GM12892 (cell line): ENCODE measurements at regions not wholly inside any gene's neighbourhood (a gene's known extent, or its start where the extent isn't known, plus 50 kb on each side); places are given as distances from the start of the nearest gene placed in this dataset.

Experiments used
- DNase-seq: peaks from one replicate; pipeline ENCODE4 v3.0.0; 2011; ENCODE audit not compliant: insufficient read length
- FAIRE-seq: peaks from 2 replicates; lab custom pipeline; 2011; peaks lifted over from hg19 to GRCh38; lab: Jason Lieb, UNC
- POLR2A ChIP-seq: IDR thresholded peaks from 2 replicates; pipeline ENCODE4 v1.6.1; 2011; ENCODE audit warnings: low read depth, low read length, control low read depth
- POLR2AphosphoS5 ChIP-seq: IDR thresholded peaks from 2 replicates; pipeline ENCODE4 v1.6.1; 2011; ENCODE audit warnings: low read depth, low read length, control low read depth
- TAF1 ChIP-seq: IDR thresholded peaks from 2 replicates; pipeline ENCODE4 v1.6.1; 2011; ENCODE audit warnings: low read depth, mild to moderate bottlenecking, control low read depth, low read length, borderline replicate concordance

- FAIRE-seq (no peak), DNase-seq (no peak)
- no peak for TF ChIP-seq TAF1
- TF ChIP-seq POLR2AphosphoS5: no peak
- no peak for TF ChIP-seq POLR2A
These were observed 621.5 kb upstream of the ATXN8OS start for GRCh38 chr13:69485991-69486592.

GRCh38 chr13:69477451-69477850 lies 630.2 kb upstream of the ATXN8OS start:
- DNase-seq: no peak
- TF ChIP-seq POLR2A: no peak
- TF ChIP-seq TAF1: no peak
- TF ChIP-seq POLR2AphosphoS5: no peak
- FAIRE-seq: no peak

DNA sequence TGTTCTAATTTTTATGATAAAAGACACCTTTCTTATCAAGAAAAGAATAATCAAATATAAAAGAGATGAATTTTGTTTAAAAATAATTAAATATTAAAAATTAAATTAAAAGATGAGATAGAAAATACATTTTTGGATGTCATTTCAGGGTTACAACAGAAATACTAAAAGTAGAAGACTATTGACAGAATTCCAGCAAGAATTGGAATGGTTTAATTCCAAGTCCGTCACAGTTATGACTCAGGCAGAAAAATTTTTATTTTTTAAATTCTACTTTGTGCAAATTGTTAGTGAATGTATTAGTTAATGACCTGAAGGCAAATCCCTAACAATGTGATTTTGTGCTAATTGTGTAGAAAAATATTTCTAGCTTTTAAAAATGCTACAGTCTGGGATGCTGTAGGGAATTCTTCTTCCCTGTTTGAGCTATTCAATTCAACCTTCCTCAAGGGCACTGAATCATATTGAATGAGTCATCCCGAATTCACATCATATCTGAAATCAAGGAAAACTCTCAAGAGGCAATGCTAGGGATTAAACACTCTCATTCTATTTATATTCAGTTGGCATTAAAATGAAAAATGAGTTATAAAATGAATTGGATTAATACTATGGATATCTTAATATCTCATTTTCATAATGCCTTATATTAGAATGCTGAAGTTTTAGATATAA lies 633.5 kb upstream of the ATXN8OS start:
- no peak for FAIRE-seq

GRCh38 chr13:69468624-69469023 lies 639.0 kb upstream of the ATXN8OS start:
- TF ChIP-seq POLR2AphosphoS5 (no peak), TAF1 (no peak), POLR2A (no peak)
- DNase-seq: no peak
- no peak for FAIRE-seq

More for the DNA sequence above, 633.5 kb upstream of the ATXN8OS start:
- TF ChIP-seq TAF1: no peak
- no peak for TF ChIP-seq POLR2A
- no peak for TF ChIP-seq POLR2AphosphoS5
- DNase-seq: no peak

GRCh38 chr13:69461397-69461796 lies 646.2 kb upstream of the ATXN8OS start:
- DNase-seq (no peak), FAIRE-seq (no peak)
- TF ChIP-seq TAF1: no peak
- no peak for TF ChIP-seq POLR2AphosphoS5
- no peak for TF ChIP-seq POLR2A

- DNase-seq (no peak), FAIRE-seq (no peak)
- TF ChIP-seq POLR2AphosphoS5 (no peak), POLR2A (no peak), TAF1 (no peak)
These were observed 648.3 kb upstream of the ATXN8OS start for GRCh38 chr13:69459346-69459745.

GRCh38 chr13:69458013-69458412 lies 649.6 kb upstream of the ATXN8OS start:
- FAIRE-seq (no peak), DNase-seq (no peak)
- TF ChIP-seq POLR2AphosphoS5 (no peak), TAF1 (no peak), POLR2A (no peak)

DNA sequence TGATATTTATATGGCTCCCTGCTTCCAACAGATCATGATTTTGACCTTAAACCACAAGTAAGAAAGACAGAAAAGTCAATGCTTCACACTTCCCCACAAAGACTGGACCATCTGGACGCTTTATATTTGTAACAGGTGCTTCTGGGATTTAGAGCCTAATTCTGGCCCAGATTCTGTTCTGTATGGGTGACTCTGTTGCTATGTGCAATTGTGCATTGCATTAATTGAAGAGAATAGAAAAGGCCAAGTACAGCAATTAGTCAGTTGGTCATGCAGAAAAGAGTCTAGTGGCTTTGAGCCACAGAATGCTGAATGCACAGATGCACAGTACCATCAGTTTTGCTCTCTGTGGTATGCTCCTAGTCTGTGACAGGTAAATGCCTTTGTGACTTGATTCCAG lies 657.4 kb upstream of the ATXN8OS start:
- DNase-seq (no peak), FAIRE-seq (no peak)
- TF ChIP-seq POLR2AphosphoS5: no peak
- no peak for TF ChIP-seq TAF1
- TF ChIP-seq POLR2A: no peak

GRCh38 chr13:69425235-69425634 lies 682.4 kb upstream of the ATXN8OS start:
- no peak for FAIRE-seq
- DNase-seq: no peak
- no peak for TF ChIP-seq POLR2AphosphoS5
- no peak for TF ChIP-seq TAF1
- no peak for TF ChIP-seq POLR2A

DNA sequence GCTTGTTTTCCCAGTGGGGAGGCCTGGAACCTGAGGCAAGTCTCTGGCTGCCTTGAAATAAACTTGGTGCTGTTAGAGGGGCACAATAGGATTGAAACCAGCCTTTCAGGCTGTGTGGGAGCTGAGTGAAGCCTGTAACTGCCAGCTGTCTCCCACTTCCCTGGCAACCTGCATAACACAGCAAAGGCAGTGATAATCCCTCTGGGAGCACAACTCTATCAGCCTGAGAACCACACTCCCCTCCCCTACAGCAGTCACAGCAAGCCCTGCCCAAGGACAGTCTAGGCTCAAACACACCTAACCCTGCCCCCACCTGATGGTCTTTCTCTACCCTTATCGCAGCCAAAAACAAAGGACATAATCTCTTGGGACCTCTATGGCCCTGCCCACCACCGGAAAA lies 683.8 kb upstream of the ATXN8OS start:
- no peak for FAIRE-seq
- TF ChIP-seq TAF1 (no peak), POLR2AphosphoS5 (no peak), POLR2A (no peak)
- DNase-seq: no peak

DNA sequence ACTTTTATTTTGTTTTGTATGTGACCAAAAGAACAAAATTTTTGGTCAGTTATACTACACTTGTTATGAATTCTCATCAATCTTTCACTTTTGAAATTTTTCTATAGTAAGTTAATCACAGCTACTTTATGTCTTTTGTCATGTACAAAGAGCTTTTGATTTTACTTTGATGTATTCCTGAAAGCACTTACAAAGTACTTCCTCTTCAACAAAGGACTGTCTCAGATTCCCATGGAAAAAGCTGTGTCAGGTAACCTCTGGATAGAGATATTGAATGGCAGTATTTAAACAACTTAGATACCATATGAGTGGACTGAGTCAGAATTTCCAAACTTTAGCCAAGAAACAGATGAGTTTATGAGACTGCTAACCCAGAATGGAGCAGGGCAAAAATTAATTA lies 689.3 kb upstream of the ATXN8OS start:
- DNase-seq (no peak), FAIRE-seq (no peak)
- no peak for TF ChIP-seq POLR2AphosphoS5

GRCh38 chr13:69410761-69411160 lies 696.9 kb upstream of the ATXN8OS start:
- no peak for FAIRE-seq
- no peak for DNase-seq
- no peak for TF ChIP-seq POLR2A
- no peak for TF ChIP-seq POLR2AphosphoS5
- TF ChIP-seq TAF1: no peak

GRCh38 chr13:69391756-69392155 lies 715.9 kb upstream of the ATXN8OS start:
- DNase-seq (no peak), FAIRE-seq (no peak)
- TF ChIP-seq POLR2AphosphoS5: no peak
- TF ChIP-seq TAF1: no peak
- TF ChIP-seq POLR2A: no peak

DNA sequence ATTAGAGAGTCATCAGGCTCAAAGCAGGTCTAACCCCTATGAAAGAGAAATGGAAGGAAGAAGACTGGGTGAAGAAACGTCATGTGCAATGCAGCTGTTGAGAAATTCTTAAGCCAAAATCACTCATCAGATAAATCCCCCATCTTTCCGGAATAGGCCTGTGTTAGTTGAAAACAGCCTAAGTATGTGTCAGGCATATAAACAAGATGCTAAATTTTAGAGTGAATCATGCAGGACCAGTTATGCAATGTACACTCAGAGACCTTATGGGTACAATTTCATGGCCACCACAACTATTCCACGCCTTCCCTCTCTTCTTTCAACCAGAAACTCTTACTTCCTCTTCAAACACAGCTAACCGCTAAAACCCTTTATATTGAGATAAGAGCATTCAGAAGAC lies 717.7 kb upstream of the ATXN8OS start:
- DNase-seq (no peak), FAIRE-seq (no peak)
- TF ChIP-seq POLR2AphosphoS5 (no peak), TAF1 (no peak), POLR2A (no peak)
